ENCODE measurements at regions not wholly inside any gene's neighbourhood (a gene's known extent, or its start where the extent isn't known, plus 50 kb on each side); places are given as distances from the start of the nearest gene placed in this dataset.

GRCh38 chrX:124435616-124436015, 89.3 kb downstream of the SH2D1A start:
- TF ChIP-seq CTCF (IDR thresholded peaks at IDR 0.05) (no peak), EZH2 (IDR thresholded peaks at IDR 0.05; ENCODE audit: borderline replicate concordance, insufficient read depth, low read depth, low read length, poor library complexity, severe bottlenecking) (no peak)
